BJ (cell line): ENCODE measurements at regions not wholly inside any gene's neighbourhood (a gene's known extent, or its start where the extent isn't known, plus 50 kb on each side); places are given as distances from the start of the nearest gene placed in this dataset.

Experiments used
- CTCF ChIA-PET: fragments of 350-600 bp; formaldehyde crosslinking; extraction: SDS; loops from one replicate; lab custom pipeline; 2021; ENCODE audit warnings: antibody characterized with exemption, inconsistent platforms; lab: Yijun Ruan, JAX
- POLR2A ChIA-PET: fragments of 300-600 bp; sonication (Branson Sonifier 250); formaldehyde crosslinking; extraction: SDS; loops from one replicate; lab custom pipeline; 2021; ENCODE audit warnings: antibody characterized with exemption; lab: Charles Lee
- DNase-seq: peaks from one replicate; pipeline ENCODE4 v3.0.0-alpha.2; 2011; ENCODE audit warnings: low read depth
- H3K27me3 ChIP-seq: 2 replicates; pipeline ENCODE4 v1.6.0; 2011; ENCODE audit warnings: low read length; ENCODE audit not compliant: control insufficient read depth, insufficient read depth
- H3K36me3 ChIP-seq: 2 replicates; pipeline ENCODE4 v1.5.1; 2011; ENCODE audit warnings: low read length; ENCODE audit not compliant: control insufficient read depth, insufficient read depth
- H3K4me3 ChIP-seq: 2 replicates; pipeline ENCODE4 v1.5.1; 2011; ENCODE audit warnings: low read depth, mild to moderate bottlenecking, control low read depth, low read length
- TF ChIP-seq, protein P1 (sequence below): IDR thresholded peaks from 2 replicates; pipeline ENCODE4 v1.5.1; 2011; ENCODE audit warnings: low read depth, mild to moderate bottlenecking, control low read depth, inconsistent platforms, low read length, moderate library complexity; ENCODE audit not compliant: insufficient read depth

DNA sequence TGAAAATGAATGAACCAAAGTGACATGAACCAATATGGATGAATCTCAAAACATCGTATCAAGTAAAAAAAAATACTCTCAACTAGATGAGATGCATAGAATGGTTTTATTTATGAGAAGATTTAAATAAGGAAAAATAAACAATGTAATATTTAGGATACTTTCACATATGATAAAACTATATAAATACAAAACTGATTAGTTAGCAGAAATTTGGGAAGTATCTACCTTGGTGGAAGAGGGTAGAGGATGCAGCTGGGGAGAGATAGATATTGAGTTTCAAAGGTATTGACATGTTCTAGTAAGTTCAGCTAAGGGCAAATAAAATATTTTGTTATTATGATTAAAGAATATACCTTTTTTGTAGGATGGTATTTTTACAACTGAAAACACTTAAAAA is 463.1 kb downstream of the SH2D4B start:
- CTCF ChIA-PET: no interaction called here
- H3K27me3 ChIP-seq: no peaks in the 10 kb centered on the region
- DNase-seq: no peak
- TF ChIP-seq, protein P1, sequence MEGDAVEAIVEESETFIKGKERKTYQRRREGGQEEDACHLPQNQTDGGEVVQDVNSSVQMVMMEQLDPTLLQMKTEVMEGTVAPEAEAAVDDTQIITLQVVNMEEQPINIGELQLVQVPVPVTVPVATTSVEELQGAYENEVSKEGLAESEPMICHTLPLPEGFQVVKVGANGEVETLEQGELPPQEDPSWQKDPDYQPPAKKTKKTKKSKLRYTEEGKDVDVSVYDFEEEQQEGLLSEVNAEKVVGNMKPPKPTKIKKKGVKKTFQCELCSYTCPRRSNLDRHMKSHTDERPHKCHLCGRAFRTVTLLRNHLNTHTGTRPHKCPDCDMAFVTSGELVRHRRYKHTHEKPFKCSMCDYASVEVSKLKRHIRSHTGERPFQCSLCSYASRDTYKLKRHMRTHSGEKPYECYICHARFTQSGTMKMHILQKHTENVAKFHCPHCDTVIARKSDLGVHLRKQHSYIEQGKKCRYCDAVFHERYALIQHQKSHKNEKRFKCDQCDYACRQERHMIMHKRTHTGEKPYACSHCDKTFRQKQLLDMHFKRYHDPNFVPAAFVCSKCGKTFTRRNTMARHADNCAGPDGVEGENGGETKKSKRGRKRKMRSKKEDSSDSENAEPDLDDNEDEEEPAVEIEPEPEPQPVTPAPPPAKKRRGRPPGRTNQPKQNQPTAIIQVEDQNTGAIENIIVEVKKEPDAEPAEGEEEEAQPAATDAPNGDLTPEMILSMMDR: no peak
- no peaks in the 10 kb centered on the region for H3K36me3 ChIP-seq
- POLR2A ChIA-PET: no interaction called here
- H3K4me3 ChIP-seq: no peak overlapping the region

DNA sequence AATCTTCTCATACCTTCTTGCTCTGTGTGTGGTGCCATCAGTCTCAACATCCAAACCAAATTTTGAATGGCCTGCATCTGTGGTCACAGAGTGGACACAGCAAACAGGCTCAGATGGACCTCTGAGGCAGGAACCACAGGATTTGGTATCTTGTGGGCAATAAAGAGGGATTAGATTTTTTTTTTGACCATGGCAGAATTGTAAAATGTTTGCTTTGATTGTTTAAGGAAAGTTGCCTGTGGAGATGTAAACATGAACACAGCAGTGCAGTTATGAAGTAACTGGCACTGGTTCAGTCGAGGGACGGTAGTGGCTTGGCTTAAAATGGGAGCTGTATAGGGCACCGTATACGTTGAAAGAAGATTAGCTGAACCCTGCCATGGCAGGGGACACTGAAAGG is 464.7 kb downstream of the SH2D4B start:
- CTCF ChIA-PET: interaction anchor here (1.1 kb wide), 1 partner anchor 11 kb away, joined by 3 read pairs; no protein-coding TSS in a partner anchor
- DNase-seq: no peak
- POLR2A ChIA-PET: no interaction called here
- no peaks in the 10 kb centered on the region for H3K36me3 ChIP-seq
- H3K27me3 ChIP-seq: no peaks in the 10 kb centered on the region
- H3K4me3 ChIP-seq: no peak overlapping the region
- TF ChIP-seq, protein P1: no peak

DNA sequence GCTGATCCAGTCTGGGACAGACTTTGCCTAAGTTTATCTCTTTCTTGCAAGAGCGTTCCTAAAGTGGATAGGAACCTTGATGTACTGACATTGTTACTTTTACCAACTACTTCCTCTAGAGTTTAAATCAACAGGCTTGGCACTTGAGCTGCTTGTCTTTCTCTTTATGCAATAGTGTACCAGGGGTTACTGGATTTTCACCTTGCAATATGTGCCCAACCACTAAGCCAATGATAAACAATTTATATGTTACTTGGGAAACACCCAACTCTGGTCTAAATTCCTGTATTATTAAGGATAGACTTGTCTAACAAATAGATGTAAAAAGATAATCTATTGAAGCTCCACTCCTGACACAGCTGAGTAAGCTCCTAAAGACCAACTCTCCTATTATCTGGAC is 470.2 kb downstream of the SH2D4B start:
- ChIA-PET CTCF (no interaction called here), POLR2A (no interaction called here)
- no peak for DNase-seq
- no peaks in the 10 kb centered on the region for H3K36me3 ChIP-seq
- no peaks in the 10 kb centered on the region for H3K27me3 ChIP-seq
- TF ChIP-seq, protein P1: no peak
- no peak overlapping the region for H3K4me3 ChIP-seq

DNA sequence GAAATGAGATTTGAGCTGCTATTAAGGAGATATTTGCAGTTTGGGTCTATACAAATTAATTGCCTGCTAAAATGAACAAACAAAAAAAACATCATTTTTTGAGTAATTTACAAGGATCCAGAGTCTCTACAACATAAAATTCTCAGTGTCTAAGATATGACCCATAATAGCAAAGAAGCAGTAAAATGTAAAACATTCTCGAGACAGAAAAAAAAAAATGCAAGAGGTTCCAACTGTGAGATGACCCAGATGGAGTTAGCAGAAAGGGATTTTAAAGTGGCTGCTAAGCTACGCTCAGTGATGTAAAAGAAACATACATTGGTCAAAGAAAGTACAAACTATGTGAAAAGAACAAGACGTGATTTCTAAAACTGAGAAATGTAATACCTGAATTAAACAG is 471.0 kb downstream of the SH2D4B start:
- ChIA-PET POLR2A (no interaction called here), CTCF (interaction anchor here (0.6 kb wide), 1 partner anchor 406 kb away, joined by 4 read pairs; no protein-coding TSS in a partner anchor)
- no peaks in the 10 kb centered on the region for H3K36me3 ChIP-seq
- no peak overlapping the region for H3K4me3 ChIP-seq
- DNase-seq: no peak
- H3K27me3 ChIP-seq: no peaks in the 10 kb centered on the region
- TF ChIP-seq, protein P1: no peak

- ChIA-PET CTCF (interaction anchor here (0.6 kb wide), 1 partner anchor 407 kb away, joined by 4 read pairs; no protein-coding TSS in a partner anchor), POLR2A (no interaction called here)
- Histone ChIP-seq H3K36me3 (no peaks in the 10 kb centered on the region), H3K4me3 (no peak overlapping the region), H3K27me3 (no peaks in the 10 kb centered on the region)
- no peak for DNase-seq
- TF ChIP-seq, protein P1: no peak
These were observed 471.6 kb downstream of the SH2D4B start for GRCh38 chr10:81009296-81009695.
